ENCODE measurements at regions not wholly inside any gene's neighbourhood (a gene's known extent, or its start where the extent isn't known, plus 50 kb on each side); places are given as distances from the start of the nearest gene placed in this dataset.

DNA sequence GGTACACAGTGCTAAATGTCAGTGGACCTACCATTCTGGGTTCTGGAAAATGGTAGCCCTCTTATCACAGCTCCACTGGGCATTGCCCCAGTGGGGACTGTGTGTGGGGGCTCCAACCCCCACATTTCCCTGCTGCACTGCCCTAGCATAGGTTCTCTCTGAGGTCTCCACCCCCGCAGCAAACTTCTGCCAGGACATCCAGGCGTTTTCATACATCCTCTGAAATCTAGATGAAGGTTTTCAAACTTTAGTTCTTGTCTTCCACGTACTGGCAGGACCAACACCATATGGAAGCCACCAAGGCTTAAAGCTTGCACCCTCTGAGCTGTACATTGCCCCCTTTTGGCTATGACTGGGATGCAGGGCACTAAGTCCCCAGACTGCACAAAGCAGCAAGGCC, 788.2 kb upstream of the ALCAM start:
- TF ChIP-seq, protein P1, sequence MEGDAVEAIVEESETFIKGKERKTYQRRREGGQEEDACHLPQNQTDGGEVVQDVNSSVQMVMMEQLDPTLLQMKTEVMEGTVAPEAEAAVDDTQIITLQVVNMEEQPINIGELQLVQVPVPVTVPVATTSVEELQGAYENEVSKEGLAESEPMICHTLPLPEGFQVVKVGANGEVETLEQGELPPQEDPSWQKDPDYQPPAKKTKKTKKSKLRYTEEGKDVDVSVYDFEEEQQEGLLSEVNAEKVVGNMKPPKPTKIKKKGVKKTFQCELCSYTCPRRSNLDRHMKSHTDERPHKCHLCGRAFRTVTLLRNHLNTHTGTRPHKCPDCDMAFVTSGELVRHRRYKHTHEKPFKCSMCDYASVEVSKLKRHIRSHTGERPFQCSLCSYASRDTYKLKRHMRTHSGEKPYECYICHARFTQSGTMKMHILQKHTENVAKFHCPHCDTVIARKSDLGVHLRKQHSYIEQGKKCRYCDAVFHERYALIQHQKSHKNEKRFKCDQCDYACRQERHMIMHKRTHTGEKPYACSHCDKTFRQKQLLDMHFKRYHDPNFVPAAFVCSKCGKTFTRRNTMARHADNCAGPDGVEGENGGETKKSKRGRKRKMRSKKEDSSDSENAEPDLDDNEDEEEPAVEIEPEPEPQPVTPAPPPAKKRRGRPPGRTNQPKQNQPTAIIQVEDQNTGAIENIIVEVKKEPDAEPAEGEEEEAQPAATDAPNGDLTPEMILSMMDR (conservative IDR thresholded peaks at IDR 0.05; ENCODE audit: low read length): no peak
- H3K4me3 ChIP-seq (ENCODE audit: low read length): no peak overlapping the region
- no peak for DNase-seq (ENCODE audit: low read depth)

DNA sequence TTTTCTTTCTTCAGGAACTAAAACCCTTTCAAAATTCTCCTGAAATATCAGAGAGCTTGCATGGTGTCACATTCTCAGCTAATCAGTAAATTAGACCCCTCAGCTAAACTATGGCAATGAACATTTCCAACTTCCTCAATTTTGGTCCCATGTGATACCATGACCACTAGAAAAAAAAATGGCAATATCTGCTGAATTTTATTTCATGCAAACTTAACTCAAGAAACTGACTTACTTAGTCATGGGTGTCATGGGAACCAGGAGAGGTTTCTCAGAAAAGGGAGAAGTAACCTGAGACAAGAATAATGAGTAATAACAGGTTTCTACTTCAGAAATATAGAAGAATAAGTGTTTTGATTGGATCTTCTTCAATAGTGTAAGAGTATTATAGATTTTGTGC, 784.6 kb upstream of the ALCAM start:
- no peak for DNase-seq (ENCODE audit: low read depth)
- TF ChIP-seq, protein P1 (conservative IDR thresholded peaks at IDR 0.05; ENCODE audit: low read length): no peak
- no peak overlapping the region for H3K4me3 ChIP-seq (ENCODE audit: low read length)

- DNase-seq (ENCODE audit: low read depth): no peak
- no peak overlapping the region for H3K4me3 ChIP-seq (ENCODE audit: low read length)
- TF ChIP-seq, protein P1 (conservative IDR thresholded peaks at IDR 0.05; ENCODE audit: low read length): no peak
These were observed 782.0 kb upstream of the ALCAM start for GRCh38 chr3:104584682-104585081.

- TF ChIP-seq, protein P1 (conservative IDR thresholded peaks at IDR 0.05; ENCODE audit: low read length): no peak
- DNase-seq (ENCODE audit: low read depth): no peak
- H3K4me3 ChIP-seq (ENCODE audit: low read length): no peak overlapping the region
These were observed 780.4 kb upstream of the ALCAM start for GRCh38 chr3:104586344-104586743.

- DNase-seq (ENCODE audit: low read depth): no peak
These were observed 778.3 kb upstream of the ALCAM start for GRCh38 chr3:104588442-104588841.

DNA sequence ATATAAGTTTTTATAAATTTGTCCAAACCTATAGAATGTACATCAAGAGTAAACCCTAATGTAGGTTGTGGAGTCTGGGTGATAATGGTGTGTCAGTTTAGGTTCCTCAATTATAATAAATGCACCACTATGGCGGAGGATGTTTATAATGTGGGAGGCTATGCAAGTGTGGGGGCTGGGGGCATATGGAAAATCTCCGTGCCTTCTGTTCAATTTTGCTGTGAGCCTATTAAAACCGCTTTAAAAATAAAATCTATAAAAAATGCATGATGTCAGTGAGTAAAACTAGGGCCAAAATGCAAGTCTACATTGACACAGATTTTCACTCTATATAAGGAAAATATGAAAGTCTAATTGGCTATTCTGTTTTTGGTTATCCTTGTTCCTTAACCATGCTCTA, 774.9 kb upstream of the ALCAM start:
- DNase-seq (ENCODE audit: low read depth): no peak
- no peak overlapping the region for H3K4me3 ChIP-seq (ENCODE audit: low read length)
- TF ChIP-seq, protein P1 (conservative IDR thresholded peaks at IDR 0.05; ENCODE audit: low read length): no peak

More at GRCh38 chr3:104588442-104588841, 778.3 kb upstream of the ALCAM start:
- no peak overlapping the region for H3K4me3 ChIP-seq (ENCODE audit: low read length)
- TF ChIP-seq, protein P1 (conservative IDR thresholded peaks at IDR 0.05; ENCODE audit: low read length): no peak

DNA sequence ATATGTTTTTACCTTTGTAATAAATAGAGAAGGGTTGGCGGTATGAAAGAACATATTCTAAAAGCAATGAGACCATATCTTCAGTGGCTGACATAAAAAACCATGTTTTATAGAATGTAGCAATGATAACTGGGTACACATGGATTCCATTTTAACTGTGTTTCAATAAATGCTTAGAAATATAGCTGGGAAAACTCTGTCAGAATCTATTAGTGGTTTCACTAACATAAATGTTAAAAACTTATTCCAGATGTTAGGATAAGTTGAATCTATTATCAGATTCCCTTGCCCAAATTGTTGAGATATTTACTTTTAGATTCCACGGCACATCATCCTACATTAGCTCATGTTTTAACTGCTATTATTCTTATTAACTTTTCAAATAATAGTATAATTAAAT, 772.2 kb upstream of the ALCAM start:
- no peak overlapping the region for H3K4me3 ChIP-seq (ENCODE audit: low read length)
- no peak for DNase-seq (ENCODE audit: low read depth)
- TF ChIP-seq, protein P1 (conservative IDR thresholded peaks at IDR 0.05; ENCODE audit: low read length): no peak
